GM13977 (cell line): ENCODE measurements at regions not wholly inside any gene's neighbourhood (a gene's known extent, or its start where the extent isn't known, plus 50 kb on each side); places are given as distances from the start of the nearest gene placed in this dataset.

Source experiments
- DNase-seq: peaks from one replicate; pipeline ENCODE4 v3.0.0; 2012; ENCODE audit warnings: low spot score
- CTCF ChIP-seq: IDR thresholded peaks from 2 replicates; pipeline ENCODE4 v1.5.1; 2012; ENCODE audit warnings: mild to moderate bottlenecking, control low read depth; ENCODE audit not compliant: insufficient read depth; ENCODE audit errors: extremely low read depth, missing control alignments
- in situ Hi-C: fragments of 300-500 bp; cut with MboI; formaldehyde crosslinking; loops from one replicate; pipeline ENCODE4 v1.12.0; 2022; ENCODE audit warnings: low sequenced_read_pairs, low pct_unique_long_range_greater_than_20kb, mixed read lengths, inconsistent platforms; ENCODE audit not compliant: unreplicated experiment

GRCh38 chr2:126535408-126535807 is 120.5 kb upstream of the GYPC start:
- no peak for DNase-seq
- no peak for TF ChIP-seq CTCF
- in situ Hi-C loops = no loop called here

GRCh38 chr2:126536605-126537200 is 119.3 kb upstream of the GYPC start:
- no peak for TF ChIP-seq CTCF
- no peak for DNase-seq
- in situ Hi-C loops = no loop called here

DNA sequence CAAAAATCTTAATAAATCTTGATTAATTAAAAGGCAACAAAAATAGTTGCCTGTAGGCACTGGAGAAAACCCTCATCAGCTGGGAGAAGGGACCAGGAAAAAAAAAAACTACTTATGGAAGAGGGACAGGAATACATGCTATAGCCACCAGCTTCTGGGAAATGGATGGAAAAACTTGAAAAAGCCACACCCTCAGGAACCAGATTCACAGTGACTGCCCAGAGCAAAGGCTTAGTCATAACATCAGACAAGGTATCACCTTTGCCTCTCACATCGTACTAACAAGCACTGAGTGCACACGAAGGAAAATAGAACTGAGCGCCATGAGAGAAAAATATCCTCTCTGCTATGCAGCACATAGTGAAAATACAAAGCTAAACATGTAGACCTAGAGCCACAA is 116.9 kb upstream of the GYPC start:
- DNase-seq = no peak
- in situ Hi-C loops = no loop called here
- no peak for TF ChIP-seq CTCF

GRCh38 chr2:126542247-126542646 is 113.7 kb upstream of the GYPC start:
- no peak for DNase-seq
- in situ Hi-C loops = no loop called here
- TF ChIP-seq CTCF = no peak

DNA sequence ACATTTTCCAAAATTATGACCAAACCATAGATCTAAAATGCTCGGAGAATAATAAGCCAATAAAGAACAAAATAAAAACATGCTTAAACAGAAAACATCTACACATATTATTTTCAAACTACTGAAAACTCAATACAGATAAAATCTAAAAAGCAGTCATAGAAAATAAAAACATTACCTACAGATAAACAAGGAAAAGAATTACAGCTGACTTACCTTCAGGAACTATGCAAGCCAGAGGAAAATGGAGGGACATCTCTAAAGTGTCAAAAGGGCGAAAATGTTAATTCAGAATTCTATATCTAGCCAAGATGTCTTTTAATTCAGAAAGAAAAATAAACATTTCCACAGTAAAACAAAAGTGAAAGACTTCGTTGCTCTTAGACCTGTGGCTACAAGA is 112.9 kb upstream of the GYPC start:
- TF ChIP-seq CTCF = no peak
- in situ Hi-C loops = no loop called here
- DNase-seq = no peak

DNA sequence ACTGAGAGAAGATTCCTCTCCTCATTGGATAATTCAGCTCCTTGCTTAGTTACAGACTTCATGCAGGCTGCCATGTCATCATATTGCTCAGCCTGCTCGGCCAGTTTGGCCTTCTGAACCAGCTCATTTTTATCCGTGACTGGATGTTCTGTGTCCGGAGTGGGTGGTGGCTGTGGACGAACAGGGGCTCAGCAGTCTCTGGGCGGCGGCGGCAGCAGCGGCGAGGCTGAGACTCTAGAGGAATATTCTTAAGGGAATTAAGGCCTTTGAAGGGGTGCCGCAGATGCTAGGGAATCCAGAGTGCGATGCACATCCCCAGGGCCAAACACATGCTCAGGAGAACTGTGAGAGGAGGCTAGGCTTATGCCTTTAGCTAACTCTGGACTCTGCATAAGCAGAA is 97.9 kb upstream of the GYPC start:
- in situ Hi-C loops = no loop called here
- no peak for DNase-seq

More for the DNA sequence above, 97.9 kb upstream of the GYPC start:
- TF ChIP-seq CTCF = no peak
